Iris pigment epithelial cell (primary cell): ENCODE measurements at regions not wholly inside any gene's neighbourhood (a gene's known extent, or its start where the extent isn't known, plus 50 kb on each side); places are given as distances from the start of the nearest gene placed in this dataset.
"Not testable (repeated sequence)": the region's sequence is repeated elsewhere in the genome, so short reads cannot be mapped to it uniquely, and the experiment has no call there.

ENCODE experiments used
- DNase-seq: peaks from one replicate; pipeline ENCODE4 v3.0.0-alpha.2; 2011; ENCODE audit warnings: low read depth

DNA sequence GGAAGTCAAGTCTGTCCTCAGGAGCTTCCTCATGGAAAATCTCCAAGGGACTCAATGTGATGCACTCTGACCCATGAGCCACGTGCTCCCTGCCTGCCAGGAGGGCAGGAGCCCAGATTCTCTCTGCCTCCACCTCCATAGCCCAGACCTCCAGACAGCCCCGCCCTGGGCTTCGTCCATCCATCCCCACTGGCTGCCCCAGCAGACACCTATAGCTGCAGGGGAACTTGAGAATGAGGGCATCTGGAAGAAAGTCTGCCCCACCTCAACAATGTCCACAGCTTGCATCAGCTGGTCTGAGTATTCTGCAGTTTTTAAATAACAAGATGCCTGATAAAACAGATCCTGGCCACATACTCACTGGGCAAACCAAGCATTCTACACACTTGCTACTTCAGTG is 418.8 kb upstream of the SMIM21 start:
- DNase-seq, result no peak

DNA sequence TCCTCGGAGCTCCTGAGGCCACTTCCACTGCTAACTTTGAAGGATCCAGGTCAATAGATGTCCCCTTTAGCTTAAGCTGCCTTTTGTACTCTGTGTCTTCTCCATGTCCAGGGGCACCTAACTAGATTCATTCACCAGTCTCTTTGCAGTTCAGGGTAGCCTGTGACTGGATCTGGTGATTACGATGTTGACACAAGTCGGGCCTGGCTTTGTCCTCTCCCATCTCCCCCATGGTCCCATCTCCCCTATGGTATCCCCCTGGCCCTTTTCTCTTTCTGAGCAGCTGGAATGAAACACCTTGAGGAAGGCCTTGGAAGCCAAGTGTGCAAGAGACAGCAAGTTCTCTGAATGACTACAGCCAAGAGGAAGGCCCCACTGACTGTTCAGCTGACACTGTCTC is 417.9 kb upstream of the SMIM21 start:
- DNase-seq, result no peak

DNA sequence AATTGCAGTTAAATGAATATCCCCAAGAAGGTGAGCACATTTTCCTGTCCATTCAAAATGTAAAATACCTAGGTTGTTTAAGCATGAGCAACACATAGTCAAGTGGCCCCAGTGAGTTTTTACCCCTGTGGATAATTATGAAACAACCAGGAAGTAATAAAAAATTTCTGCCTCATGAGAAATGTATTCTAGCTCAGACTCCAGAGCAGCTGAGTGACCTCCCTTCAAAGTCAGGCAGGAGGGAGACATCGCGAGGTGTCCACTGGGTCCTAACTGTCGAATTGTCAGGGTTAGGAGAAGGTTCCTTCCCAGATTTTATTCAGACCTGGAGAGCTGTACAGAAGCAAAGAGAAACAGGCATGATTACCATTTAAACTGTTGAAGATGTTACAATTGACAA is 416.6 kb upstream of the SMIM21 start:
- DNase-seq, result no peak

DNA sequence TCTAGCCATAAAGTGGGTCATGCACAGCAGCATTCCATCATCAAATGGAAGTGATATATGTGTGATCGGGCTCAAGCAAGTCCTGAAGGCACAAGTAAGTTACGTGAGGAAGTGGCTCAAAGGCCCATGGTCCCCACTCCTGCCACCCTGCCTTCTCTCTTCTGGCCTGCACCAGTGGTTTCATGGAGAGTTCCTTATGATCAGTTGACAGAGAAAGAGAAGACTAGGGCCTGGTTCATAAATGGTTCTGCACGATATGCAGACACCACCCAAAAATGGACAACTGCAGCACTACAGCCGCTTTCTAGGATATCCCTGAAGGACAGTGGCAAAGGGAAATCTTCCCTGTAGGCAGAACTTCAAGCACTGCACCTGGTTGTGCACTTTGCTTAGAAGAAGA is 412.6 kb upstream of the SMIM21 start:
- DNase-seq, result no peak

DNA sequence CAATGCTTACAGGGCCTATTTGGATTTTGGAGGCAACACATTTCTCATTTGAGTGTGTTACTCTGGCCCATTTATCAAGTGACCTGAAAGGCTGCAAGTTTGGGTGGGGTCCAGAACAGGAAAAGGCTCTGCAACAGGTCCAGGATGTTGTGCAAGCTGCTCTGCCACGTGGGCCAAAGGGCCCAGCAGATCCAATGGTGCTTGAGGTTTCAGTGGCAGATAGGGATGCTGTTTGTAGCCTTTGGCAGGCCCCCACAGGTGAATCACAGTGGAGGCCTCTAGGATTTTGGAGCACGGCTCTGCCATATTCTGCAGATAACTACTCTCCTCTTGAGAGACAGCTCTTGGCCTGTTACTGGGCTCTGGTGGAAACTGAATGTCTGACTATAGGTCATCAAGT is 412.2 kb upstream of the SMIM21 start:
- not testable (repeated sequence) for DNase-seq

- DNase-seq, result no peak
These were observed 411.5 kb upstream of the SMIM21 start for GRCh38 chr18:75839041-75839440.

- no peak for DNase-seq
These were observed 409.8 kb upstream of the SMIM21 start for GRCh38 chr18:75837316-75837715.

- DNase-seq, result no peak
These were observed 409.0 kb upstream of the SMIM21 start for GRCh38 chr18:75836516-75836915.

DNA sequence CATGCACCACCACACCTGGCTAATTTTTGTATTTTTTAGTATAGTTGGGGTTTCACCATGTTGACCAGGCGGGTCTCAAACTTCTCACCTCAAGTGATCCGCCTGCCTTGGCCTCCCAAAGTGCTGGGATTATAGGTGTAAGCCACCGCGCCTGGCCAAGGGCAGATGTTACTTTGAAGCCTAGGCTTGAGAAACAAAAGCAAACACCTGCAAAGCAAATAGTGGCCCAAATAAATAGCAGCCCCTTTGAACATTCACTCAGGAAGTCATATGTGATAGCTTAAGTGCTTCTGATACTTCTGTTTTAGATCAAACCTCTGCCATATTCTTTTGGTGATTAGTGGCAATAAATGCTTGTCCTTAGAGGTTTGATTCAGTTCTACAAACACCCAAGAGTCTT is 404.5 kb upstream of the SMIM21 start:
- DNase-seq, result no peak

DNA sequence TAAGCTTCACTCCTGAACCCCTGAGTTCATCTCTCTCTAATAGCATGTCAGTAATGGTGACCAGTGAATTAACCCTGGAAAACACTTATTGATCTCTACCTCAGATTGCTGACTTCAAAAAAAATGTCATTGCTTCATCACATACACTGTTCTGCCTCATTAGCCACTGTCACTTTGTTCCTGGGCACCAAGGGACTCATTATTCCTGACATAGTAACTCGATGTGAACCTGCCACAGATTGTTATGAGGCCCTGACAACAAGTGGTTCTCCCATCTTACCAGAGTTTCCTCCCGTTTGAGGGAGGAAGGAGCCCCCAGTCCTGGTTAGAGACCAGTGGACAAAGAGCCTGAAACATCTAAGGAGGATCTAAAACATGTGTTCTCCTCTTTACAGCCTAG is 403.3 kb upstream of the SMIM21 start:
- DNase-seq, result no peak

DNA sequence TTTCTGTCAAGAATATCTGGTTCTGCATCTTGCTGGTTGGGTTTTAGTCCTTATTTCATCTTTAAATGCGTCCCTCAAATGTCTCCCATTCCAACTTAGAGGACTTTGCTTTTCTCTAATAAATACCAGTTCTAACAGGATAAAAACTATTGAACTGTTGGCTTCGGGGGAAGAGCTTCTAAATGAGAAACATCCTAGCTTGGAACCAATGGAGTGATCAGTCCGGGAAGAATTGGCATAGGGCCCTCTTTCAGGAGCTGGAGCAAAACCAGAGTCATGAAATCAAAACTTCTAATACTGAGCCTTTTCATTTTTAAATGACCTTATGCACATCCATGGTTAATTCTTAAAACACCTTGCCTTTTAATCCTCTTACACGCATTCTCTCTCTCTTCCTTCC is 401.6 kb upstream of the SMIM21 start:
- DNase-seq, result no peak

- no peak for DNase-seq
These were observed 400.9 kb upstream of the SMIM21 start for GRCh38 chr18:75828379-75828778.

DNA sequence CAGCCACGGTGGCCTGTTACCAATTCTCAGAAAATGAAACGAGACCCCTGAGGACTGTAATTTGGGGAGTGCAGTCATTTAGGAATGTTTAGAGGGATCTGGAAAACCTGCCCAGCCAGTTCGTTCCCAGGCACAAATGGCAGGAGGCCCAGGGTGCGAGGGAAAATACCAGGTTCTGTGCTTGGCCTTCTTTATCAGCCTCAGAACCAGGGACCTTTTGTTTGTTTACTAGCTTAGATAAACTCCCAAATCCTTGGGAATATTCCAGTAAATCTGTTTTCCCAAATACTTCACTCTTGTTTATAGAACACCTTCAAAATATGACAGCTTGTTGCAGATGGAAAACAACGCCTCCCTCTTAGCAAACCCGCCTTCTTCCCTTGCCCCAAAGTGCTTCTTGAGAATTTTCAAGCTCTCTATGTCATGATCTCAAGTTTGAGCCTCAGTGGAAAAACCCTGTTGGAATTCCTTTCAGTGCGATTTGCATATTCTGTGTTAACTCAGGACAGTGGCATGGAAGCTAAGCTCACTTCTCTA is 400.3 kb upstream of the SMIM21 start:
- DNase-seq, result no peak

DNA sequence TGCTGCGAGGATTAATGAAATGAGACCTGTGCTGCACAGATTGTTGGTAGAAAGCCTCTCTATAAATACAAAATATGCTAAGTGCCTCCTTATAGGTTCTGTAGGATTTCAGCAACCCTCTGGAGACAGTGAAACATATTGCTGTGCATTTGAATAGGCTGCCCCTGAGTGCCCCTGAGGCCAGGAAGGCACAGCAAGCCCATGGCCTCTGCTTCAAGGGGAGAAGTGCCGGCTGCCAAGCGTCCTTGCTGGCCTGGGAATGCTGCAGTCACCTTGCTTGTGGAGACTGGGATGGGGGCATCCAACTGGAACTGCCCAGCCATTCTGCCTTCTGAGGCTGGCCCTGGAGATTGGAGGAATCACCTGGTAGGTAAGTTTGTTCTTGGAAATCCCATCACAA is 397.2 kb upstream of the SMIM21 start:
- no peak for DNase-seq

DNA sequence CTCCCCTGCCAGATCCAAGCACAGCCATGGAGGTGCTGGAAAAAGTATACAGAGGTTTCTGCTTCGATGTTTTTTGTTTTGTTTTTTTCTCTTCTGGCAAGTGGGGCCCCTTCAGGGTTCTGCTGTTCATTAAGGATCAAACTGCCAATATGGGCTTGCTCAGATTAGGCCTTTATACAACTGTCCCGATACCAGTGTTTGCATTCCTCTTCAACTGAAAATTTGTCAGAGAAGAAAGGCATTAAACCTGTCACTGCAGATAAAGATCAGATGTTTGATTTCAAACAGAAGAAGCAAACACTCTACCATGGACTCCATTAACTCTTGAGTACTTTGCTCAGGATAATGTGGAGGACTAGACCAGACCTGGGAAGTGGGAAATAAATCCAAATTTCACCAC is 396.0 kb upstream of the SMIM21 start:
- DNase-seq, result no peak

DNA sequence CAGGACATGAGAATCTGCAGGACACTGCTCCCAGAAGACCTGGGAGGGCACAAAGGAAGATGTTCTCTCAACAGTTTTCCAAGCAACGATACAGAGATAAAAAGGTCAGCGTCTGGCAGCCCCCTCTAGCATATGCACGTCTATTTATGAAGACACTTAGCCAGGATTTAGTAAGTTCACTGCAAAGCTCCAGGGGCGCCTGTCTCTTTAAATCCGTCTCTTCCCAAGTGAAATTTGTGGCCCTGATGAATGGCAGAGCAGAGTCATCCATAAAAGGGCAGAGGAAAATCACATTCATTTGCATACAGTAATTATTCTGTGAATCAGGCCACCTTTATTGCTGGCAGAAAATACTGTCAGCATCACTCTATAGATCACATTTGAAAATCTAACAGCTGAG is 390.9 kb upstream of the SMIM21 start:
- DNase-seq, result no peak

DNA sequence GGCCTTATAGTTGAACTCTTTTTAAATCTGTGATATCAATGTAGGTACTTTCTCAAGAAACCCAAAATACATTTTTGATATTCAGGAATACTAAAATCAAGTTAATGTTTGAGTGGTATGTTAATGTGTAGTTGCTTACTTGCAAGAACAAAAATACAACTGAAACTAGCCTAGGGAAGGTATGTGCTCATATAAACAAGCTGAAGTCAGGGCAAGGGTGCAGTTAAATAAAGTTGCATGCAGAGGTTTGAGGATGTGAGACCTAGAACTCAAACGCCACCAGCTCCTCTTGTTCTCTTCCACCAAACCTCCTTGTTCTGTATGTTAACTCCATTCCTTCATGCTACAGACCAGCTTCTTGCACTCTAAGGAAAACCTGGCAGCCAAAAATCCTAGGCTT is 388.3 kb upstream of the SMIM21 start:
- no peak for DNase-seq

GRCh38 chr18:75812761-75813160 is 385.3 kb upstream of the SMIM21 start:
- no peak for DNase-seq

DNA sequence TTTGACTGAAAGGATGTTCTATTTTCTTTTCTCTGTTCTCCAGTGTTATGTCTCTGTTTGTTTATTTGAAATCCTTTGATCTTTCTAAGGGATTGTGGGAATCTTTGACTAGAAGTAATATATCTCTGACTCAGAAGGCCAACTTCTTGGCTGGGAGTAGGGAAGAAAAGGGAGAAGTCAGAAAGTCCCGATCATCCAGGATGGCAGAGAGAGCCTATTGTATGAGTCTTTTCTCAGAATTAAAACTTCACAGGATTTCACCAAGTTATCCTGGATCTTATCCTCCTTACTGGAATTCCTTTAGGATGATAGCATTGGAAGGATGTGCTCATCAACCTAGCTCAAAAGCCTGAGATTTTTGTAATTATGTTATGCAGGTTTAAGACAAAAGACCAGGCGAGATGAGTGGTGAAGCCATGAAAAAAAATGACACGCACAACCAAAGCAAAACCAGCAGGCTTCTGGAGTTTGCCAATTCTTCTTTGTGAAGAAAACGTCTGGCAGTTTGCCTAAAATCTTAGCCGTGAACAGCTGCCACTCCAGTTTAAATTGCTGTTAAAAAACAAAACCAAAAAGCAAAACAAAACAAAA is 383.6 kb upstream of the SMIM21 start:
- DNase-seq, result no peak

- no peak for DNase-seq
These were observed 383.0 kb upstream of the SMIM21 start for GRCh38 chr18:75810516-75810915.

DNA sequence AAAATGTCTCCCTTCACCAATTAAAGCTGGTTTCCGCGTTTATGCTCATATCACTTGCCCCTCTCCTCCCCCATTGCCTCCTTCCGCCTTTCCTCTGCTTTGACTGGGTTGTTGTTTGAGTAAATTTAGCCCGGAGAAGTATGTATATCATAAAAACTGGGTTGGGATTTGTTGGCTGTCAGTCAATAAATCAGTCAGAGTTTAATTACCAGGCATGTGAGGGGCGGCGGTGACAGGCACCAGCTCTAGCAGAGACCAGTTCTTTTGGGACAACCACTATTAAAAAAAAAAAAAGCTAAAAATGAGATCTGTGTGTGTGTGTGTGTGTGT is 382.4 kb upstream of the SMIM21 start:
- no peak for DNase-seq

- DNase-seq, result no peak
These were observed 381.8 kb upstream of the SMIM21 start for GRCh38 chr18:75809151-75809925.

DNA sequence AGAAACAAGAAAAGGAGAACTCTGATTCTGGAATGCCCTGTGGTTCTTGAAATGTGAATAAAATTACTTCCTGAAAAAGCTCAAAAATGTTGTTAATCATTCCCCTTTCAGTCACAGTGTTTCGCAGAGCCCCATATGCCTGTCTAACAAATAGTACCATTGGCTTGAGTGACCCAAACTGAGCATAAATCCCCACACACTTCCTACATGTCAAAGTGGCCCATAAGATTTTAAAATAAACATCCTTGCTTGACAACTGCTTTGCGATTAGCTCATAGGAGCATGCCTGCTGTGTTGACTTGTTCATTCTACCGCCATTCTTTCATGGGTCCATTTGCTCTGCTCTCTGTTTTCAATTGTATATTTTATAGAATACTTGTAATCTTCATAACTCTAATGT is 377.8 kb upstream of the SMIM21 start:
- DNase-seq, result no peak

- DNase-seq, result no peak
These were observed 375.2 kb upstream of the SMIM21 start for GRCh38 chr18:75802681-75803080.
